ENCODE measurements at regions not wholly inside any gene's neighbourhood (a gene's known extent, or its start where the extent isn't known, plus 50 kb on each side); places are given as distances from the start of the nearest gene placed in this dataset.

DNA sequence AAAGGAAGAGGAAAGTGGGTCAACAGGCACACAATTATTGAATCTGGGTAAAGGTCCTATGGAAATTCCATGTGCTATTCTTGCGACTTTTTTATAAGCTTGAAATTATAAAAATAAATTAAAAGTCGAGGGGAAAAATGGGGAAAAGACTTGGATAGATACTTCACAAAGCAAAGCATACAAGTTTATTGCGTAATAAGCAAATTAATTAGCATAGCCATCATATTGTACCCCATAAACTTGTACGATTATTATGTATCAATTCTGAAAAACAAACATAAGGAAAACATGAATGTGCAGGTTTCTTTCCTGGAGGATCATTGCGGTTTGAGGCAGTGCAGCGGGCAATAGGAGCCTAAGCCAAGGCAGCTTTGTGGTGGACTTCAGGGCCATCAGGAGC lies 351.6 kb upstream of the NOX3 start:
- Histone ChIP-seq H3K27me3 (ENCODE audit: insufficient read depth, low read length) (no peaks in the 10 kb centered on the region), H3K9ac (ENCODE audit: low read length) (no peak overlapping the region), H3K4me1 (ENCODE audit: control insufficient read depth in 1 of 2, insufficient read depth in 2 of 2, low read length in 2 of 2) (no peaks in the 10 kb centered on the region), H3K9me3 (ENCODE audit: control insufficient read depth in 1 of 2, insufficient read depth in 1 of 2, low read depth in 1 of 2, low read length in 2 of 2) (no peaks in the 10 kb centered on the region), H3K4me2 (ENCODE audit: low read length) (no peak overlapping the region), H3K4me3 (replicated peaks in 1 of 2; ENCODE audit: low read depth in 1 of 2, low read length in 2 of 2) (no peak overlapping the region), H3K36me3 (ENCODE audit: control insufficient read depth in 1 of 2, insufficient read depth in 2 of 2, low read length in 2 of 2) (no peaks in the 10 kb centered on the region), H3K9me2 (ENCODE audit: insufficient read depth) (no peaks in the 10 kb centered on the region), H3K27ac (ENCODE audit: low read depth, low read length) (no peak overlapping the region), H2AFZ (ENCODE audit: low read depth, low read length, poor library complexity, severe bottlenecking) (no peak overlapping the region), H3K79me2 (ENCODE audit: insufficient read depth, low read length) (no peaks in the 10 kb centered on the region), H4K20me1 (ENCODE audit: insufficient read depth) (no peaks in the 10 kb centered on the region)
- RAD21 ChIA-PET (ENCODE audit: low non-redundant PET in 1 of 2, low total read pairs in 2 of 2, uncharacterized antibody in 2 of 2, unreplicated experiment in 2 of 2) = no interaction called here
- no peak for ATAC-seq
- no TSS peak for BruUV-seq (replicated peaks)
- no peak for DNase-seq (ENCODE audit: low read depth, low spot score)
- intact Hi-C loops (cut with micrococcal nuclease) = no loop called here
- CTCF ChIA-PET = no interaction called here
- POLR2A ChIA-PET = no interaction called here
- TF ChIP-seq EZH2phosphoT487 (IDR thresholded peaks at IDR 0.05; ENCODE audit: borderline replicate concordance) (no peak), EGR1 (IDR thresholded peaks at IDR 0.05; ENCODE audit: low read depth) (no peak), REST (IDR thresholded peaks at IDR 0.05; ENCODE audit: low read depth) (no peak), CTCF (IDR thresholded peaks at IDR 0.05 in 2 of 3, conservative IDR thresholded peaks at IDR 0.05 in 1 of 3; ENCODE audit: borderline replicate concordance in 1 of 3, insufficient read depth in 1 of 3, low read depth in 2 of 3, low read length in 2 of 3) (no peak), POLR2A (IDR thresholded peaks at IDR 0.05; ENCODE audit: borderline replicate concordance, extremely low read depth, insufficient read depth, insufficient read length) (no peak), ZNF274 (IDR thresholded peaks at IDR 0.05; ENCODE audit: low read depth, low read length) (no peak), CEBPB (IDR thresholded peaks at IDR 0.05; ENCODE audit: low read depth) (no peak), JUND (IDR thresholded peaks at IDR 0.05) (no peak), EZH2 (IDR thresholded peaks at IDR 0.05) (no peak), CBX3 (IDR thresholded peaks at IDR 0.05; ENCODE audit: low read depth) (no peak), SIN3A (IDR thresholded peaks at IDR 0.05; ENCODE audit: low read depth) (no peak), ELF1 (IDR thresholded peaks at IDR 0.05; ENCODE audit: borderline replicate concordance, low read depth) (no peak), MAX (IDR thresholded peaks at IDR 0.05) (no peak), TCF7L2 (IDR thresholded peaks at IDR 0.05; ENCODE audit: borderline replicate concordance, extremely low read depth, insufficient read depth, insufficient read length) (no peak), RAD21 (IDR thresholded peaks at IDR 0.05; ENCODE audit: low read depth) (no peak), ZFX (IDR thresholded peaks at IDR 0.05) (no peak), SP1 (IDR thresholded peaks at IDR 0.05; ENCODE audit: low read depth) (no peak), SRF (IDR thresholded peaks at IDR 0.05; ENCODE audit: low read depth) (no peak), YY1 (IDR thresholded peaks at IDR 0.05; ENCODE audit: extremely low read depth, insufficient replicate concordance, low read depth, low read length) (no peak)
- TF ChIP-seq, protein P1, sequence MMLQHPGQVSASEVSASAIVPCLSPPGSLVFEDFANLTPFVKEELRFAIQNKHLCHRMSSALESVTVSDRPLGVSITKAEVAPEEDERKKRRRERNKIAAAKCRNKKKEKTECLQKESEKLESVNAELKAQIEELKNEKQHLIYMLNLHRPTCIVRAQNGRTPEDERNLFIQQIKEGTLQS (IDR thresholded peaks at IDR 0.05) = no peak
